PC-9 (cell line): ENCODE measurements at regions not wholly inside any gene's neighbourhood (a gene's known extent, or its start where the extent isn't known, plus 50 kb on each side); places are given as distances from the start of the nearest gene placed in this dataset.

Experiments used
- BruUV-seq: library from RNA; stranded (reverse); fragments of 400-500 nt; replicated peaks from 2 replicates; lab custom pipeline; 2021; lab: Mats Ljungman, UMichigan
- CTCF ChIA-PET: fragments of 300-600 bp; sonication (Branson Sonifier 250); formaldehyde crosslinking; loops from one replicate; lab custom pipeline; 2022; ENCODE audit warnings: antibody characterized with exemption; lab: Charles Lee
- POLR2A ChIA-PET: fragments of 300-600 bp; sonication (Branson Sonifier 250); formaldehyde crosslinking; loops from one replicate; lab custom pipeline; 2022; ENCODE audit warnings: antibody characterized with exemption; ENCODE audit not compliant: unreplicated experiment; lab: Charles Lee
- DNase-seq, 2 experiments: peaks; one replicate each; pipeline versions ENCODE4 v3.0.0 to v3.0.0-alpha.2; 2015 to 2022; ENCODE audit warnings: mixed read lengths in 1 of 2
- H2AFZ ChIP-seq: fragments of 200-600 bp; sonication (generic); 2 replicates; pipeline ENCODE4 v1.8.1; 2017; ENCODE audit warnings: antibody characterized with exemption
- H3F3A ChIP-seq: fragments of 200-600 bp; sonication (generic); 2 replicates; pipeline ENCODE4 v1.8.1; 2017; ENCODE audit warnings: antibody characterized with exemption, mild to moderate bottlenecking, low read depth; ENCODE audit not compliant: insufficient read depth
- H3K27ac ChIP-seq: fragments of 200-600 bp; sonication (generic); 2 replicates; pipeline ENCODE4 v1.6.1; 2016; ENCODE audit warnings: mixed run types
- H3K27me3 ChIP-seq: fragments of 200-600 bp; sonication (generic); 2 replicates; pipeline ENCODE4 v1.6.1; 2016; ENCODE audit warnings: low read depth, mixed run types; ENCODE audit not compliant: insufficient read depth
- H3K36me3 ChIP-seq: fragments of 200-600 bp; sonication (generic); 2 replicates; pipeline ENCODE4 v1.6.1; 2016; ENCODE audit warnings: low read depth, mixed run types
- H3K4me1 ChIP-seq: fragments of 200-600 bp; sonication (generic); replicated peaks from 2 replicates; pipeline ENCODE4 v1.6.1; 2016; ENCODE audit warnings: mixed run types; ENCODE audit not compliant: insufficient read depth
- H3K4me2 ChIP-seq: fragments of 200-600 bp; sonication (generic); 2 replicates; pipeline ENCODE4 v1.6.1; 2017; ENCODE audit warnings: mixed run types
- H3K4me3 ChIP-seq: fragments of 200-600 bp; sonication (generic); 2 replicates; pipeline ENCODE4 v1.6.1; 2016; ENCODE audit warnings: mixed run types
- H3K79me2 ChIP-seq: fragments of 200-600 bp; sonication (generic); 2 replicates; pipeline ENCODE4 v1.6.1; 2017; ENCODE audit warnings: low read depth, mixed run types
- H3K9me2 ChIP-seq: fragments of 200-600 bp; sonication (generic); 2 replicates; pipeline ENCODE4 v1.8.1; 2017; ENCODE audit warnings: mild to moderate bottlenecking; ENCODE audit not compliant: insufficient read depth
- H3K9me3 ChIP-seq: fragments of 200-600 bp; sonication (generic); 2 replicates; pipeline ENCODE4 v1.8.1; 2016; ENCODE audit warnings: low read depth; ENCODE audit not compliant: insufficient read depth
- H4K20me1 ChIP-seq: fragments of 200-600 bp; sonication (generic); 2 replicates; pipeline ENCODE4 v1.8.1; 2017; ENCODE audit not compliant: insufficient read depth
- EZH2 ChIP-seq: fragments of 200-600 bp; sonication (generic); IDR thresholded peaks from 2 replicates; pipeline ENCODE4 v1.8.0; 2017; ENCODE audit warnings: antibody characterized with exemption, low read depth
- intact Hi-C: fragments of 100-400 bp; cut with micrococcal nuclease; formaldehyde crosslinking; loops from one replicate; pipeline ENCODE4 v1.10.0; 2022; ENCODE audit not compliant: unreplicated experiment
- TF ChIP-seq, protein P1 (sequence below): fragments of 200-600 bp; sonication (generic); conservative IDR thresholded peaks from 2 replicates; pipeline ENCODE4 v1.6.1; 2017; ENCODE audit warnings: mixed run types, antibody characterized with exemption, mild to moderate bottlenecking, moderate library complexity

DNA sequence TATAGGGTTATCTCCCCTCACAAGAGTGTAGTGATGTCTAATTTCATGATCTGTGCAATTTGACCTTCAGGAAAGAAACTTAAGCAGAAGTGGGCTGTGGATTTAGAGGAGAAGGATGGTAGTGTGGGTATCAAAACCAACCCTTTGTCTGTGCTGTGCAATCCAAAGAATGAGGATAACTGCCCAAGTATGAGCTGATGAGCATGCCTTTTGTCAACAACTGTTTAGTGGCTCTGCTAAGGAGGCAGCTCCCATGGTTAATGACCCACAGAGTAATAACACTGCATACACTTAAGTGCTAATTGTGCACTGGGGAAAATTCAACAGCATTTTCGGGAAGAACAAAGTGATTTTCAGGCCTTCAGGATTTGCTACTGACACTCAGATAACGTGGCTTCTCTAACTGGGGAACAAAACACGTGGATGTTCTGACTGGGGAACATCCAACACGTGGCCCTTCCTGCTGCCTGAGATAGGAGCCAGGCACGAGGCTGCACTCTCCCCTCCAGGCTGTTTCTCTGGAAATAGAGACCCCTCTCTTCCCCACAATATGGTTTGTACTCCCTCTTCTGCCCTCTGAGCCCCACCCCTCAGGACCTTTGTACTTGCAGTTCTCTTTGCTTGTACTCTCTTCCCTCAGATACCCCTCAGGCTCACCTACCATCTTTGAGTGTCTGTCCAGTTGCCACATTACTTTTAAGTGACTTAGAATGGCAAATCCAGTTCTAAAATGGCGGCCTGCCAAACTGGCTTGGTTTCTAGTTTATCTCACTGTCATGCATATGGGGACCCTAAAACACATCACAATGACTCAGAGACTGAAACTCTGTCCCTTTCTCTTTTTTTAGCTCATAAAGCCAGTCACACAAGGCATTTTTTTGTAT, 234.9 kb upstream of the POU2AF2 start:
- POLR2A ChIA-PET: no interaction called here
- no peak overlapping the region for H3K4me3 ChIP-seq
- H3K9me3 ChIP-seq: no peaks in the 10 kb centered on the region
- H3K36me3 ChIP-seq: no peaks in the 10 kb centered on the region
- no peaks in the 10 kb centered on the region for H3K4me1 ChIP-seq
- H3F3A ChIP-seq: no peaks in the 10 kb centered on the region
- H3K4me2 ChIP-seq: no peak overlapping the region
- H3K27ac ChIP-seq: no peak overlapping the region
- no peaks in the 10 kb centered on the region for H3K79me2 ChIP-seq
- no peak for TF ChIP-seq EZH2
- TF ChIP-seq, protein P1, sequence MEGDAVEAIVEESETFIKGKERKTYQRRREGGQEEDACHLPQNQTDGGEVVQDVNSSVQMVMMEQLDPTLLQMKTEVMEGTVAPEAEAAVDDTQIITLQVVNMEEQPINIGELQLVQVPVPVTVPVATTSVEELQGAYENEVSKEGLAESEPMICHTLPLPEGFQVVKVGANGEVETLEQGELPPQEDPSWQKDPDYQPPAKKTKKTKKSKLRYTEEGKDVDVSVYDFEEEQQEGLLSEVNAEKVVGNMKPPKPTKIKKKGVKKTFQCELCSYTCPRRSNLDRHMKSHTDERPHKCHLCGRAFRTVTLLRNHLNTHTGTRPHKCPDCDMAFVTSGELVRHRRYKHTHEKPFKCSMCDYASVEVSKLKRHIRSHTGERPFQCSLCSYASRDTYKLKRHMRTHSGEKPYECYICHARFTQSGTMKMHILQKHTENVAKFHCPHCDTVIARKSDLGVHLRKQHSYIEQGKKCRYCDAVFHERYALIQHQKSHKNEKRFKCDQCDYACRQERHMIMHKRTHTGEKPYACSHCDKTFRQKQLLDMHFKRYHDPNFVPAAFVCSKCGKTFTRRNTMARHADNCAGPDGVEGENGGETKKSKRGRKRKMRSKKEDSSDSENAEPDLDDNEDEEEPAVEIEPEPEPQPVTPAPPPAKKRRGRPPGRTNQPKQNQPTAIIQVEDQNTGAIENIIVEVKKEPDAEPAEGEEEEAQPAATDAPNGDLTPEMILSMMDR: no peak
- intact Hi-C loops: no loop called here
- no TSS peak for BruUV-seq
- CTCF ChIA-PET: no interaction called here
- no peaks in the 10 kb centered on the region for H3K9me2 ChIP-seq
- DNase-seq: no peak
- H4K20me1 ChIP-seq: no peaks in the 10 kb centered on the region
- H2AFZ ChIP-seq: no peak overlapping the region
- H3K27me3 ChIP-seq: 0 out of 2 replicates have a peak, but pooled peaks cover 4% of the 10 kb centered on the region

DNA sequence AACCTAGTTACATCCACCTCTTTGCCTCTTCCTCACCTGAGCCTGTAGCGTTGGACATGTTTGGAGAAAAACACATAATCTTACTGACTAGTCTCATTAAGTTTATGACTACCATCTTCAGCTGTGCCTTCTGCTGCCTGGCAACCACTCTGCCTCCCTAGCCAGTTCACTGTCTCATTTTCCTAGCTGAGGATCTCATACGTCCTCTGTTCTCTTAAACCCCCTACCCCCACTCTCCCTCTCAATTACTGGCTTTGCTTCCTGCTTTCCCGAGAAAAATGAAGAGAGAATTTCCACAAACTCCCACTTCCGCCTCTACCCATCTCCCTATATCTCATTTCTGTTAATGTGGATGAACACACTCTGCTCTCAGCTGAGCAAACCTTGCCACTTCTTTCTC, 239.3 kb upstream of the POU2AF2 start:
- no peaks in the 10 kb centered on the region for H3K79me2 ChIP-seq
- no peak overlapping the region for H2AFZ ChIP-seq
- H3K4me3 ChIP-seq: no peak overlapping the region
- no peaks in the 10 kb centered on the region for H3K9me3 ChIP-seq
- H4K20me1 ChIP-seq: 0 out of 2 replicates have a peak, but pooled peaks cover 2% of the 10 kb centered on the region
- DNase-seq: no peak
- ChIA-PET POLR2A (no interaction called here), CTCF (no interaction called here)
- no peaks in the 10 kb centered on the region for H3K4me1 ChIP-seq
- TF ChIP-seq, protein P1: no peak
- TF ChIP-seq EZH2: no peak
- no peak overlapping the region for H3K27ac ChIP-seq
- no TSS peak for BruUV-seq
- 0 out of 2 replicates have a peak, but pooled peaks cover 4% of the 10 kb centered on the region for H3K27me3 ChIP-seq
- no peaks in the 10 kb centered on the region for H3K9me2 ChIP-seq
- no peak overlapping the region for H3K4me2 ChIP-seq
- intact Hi-C loops: no loop called here
- no peaks in the 10 kb centered on the region for H3K36me3 ChIP-seq
- H3F3A ChIP-seq: no peaks in the 10 kb centered on the region

DNA sequence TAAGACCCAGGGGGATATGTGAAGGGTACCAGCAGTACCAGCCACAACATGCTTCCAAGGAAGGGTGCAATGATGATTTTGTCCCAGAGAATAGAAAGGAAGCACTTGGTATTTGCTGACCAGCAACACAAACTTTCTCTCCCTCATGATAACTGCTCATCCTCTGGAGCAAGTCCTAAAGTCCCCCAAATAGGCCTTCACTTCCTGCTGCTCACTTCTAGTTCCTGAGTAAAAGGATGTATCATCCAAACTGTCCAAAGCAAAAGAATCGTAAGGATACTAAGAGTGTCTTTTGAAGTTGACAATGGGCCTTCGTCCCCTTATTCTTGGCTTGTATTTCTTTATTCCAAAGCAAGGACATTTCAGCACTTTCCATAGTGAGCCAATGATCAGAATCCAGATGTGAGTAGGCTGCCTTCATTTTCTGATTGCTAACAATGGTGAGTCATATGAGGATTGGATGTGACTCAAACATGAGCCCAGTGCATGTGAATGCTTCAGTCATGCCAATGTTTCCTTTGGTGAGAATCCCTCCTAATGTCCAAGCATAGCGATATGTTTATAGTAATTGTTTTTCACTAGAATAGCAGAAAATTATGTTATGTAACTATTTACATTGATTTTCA, 243.4 kb upstream of the POU2AF2 start:
- Histone ChIP-seq H2AFZ (no peak overlapping the region), H3K4me1 (no peaks in the 10 kb centered on the region), H3K27me3 (no peaks in the 10 kb centered on the region), H3K79me2 (no peaks in the 10 kb centered on the region), H4K20me1 (0 out of 2 replicates have a peak, but pooled peaks cover 3% of the 10 kb centered on the region), H3K4me3 (no peak overlapping the region), H3F3A (no peaks in the 10 kb centered on the region), H3K9me3 (no peaks in the 10 kb centered on the region), H3K9me2 (no peaks in the 10 kb centered on the region), H3K27ac (no peak overlapping the region), H3K36me3 (no peaks in the 10 kb centered on the region), H3K4me2 (no peak overlapping the region)
- intact Hi-C loops: no loop called here
- POLR2A ChIA-PET: no interaction called here
- BruUV-seq: no TSS peak
- CTCF ChIA-PET: no interaction called here
- TF ChIP-seq EZH2: no peak
- TF ChIP-seq, protein P1: no peak
- DNase-seq: no peak
